ENCODE measurements at regions not wholly inside any gene's neighbourhood (a gene's known extent, or its start where the extent isn't known, plus 50 kb on each side); places are given as distances from the start of the nearest gene placed in this dataset.

DNA sequence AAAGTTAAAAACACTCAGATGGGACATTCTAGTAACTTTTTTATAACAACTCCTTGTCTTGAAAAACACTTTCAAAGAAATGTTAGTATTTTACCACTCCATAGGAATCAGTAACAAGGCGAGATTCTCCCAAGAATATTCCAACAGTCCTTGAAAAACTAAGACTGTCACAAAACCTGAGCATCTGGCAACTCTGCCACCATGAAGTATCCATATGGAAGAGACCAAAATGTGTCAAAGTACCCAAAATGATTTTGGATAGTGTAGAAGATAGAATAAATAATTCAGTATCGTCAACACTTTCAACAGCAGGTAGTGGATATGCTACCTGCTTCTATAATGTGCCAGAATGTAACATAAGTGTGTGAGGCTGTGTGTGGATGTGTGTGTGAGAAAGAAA is 361.8 kb downstream of the ZEB2 start:
- DNase-seq (ENCODE audit: low spot score): no peak

DNA sequence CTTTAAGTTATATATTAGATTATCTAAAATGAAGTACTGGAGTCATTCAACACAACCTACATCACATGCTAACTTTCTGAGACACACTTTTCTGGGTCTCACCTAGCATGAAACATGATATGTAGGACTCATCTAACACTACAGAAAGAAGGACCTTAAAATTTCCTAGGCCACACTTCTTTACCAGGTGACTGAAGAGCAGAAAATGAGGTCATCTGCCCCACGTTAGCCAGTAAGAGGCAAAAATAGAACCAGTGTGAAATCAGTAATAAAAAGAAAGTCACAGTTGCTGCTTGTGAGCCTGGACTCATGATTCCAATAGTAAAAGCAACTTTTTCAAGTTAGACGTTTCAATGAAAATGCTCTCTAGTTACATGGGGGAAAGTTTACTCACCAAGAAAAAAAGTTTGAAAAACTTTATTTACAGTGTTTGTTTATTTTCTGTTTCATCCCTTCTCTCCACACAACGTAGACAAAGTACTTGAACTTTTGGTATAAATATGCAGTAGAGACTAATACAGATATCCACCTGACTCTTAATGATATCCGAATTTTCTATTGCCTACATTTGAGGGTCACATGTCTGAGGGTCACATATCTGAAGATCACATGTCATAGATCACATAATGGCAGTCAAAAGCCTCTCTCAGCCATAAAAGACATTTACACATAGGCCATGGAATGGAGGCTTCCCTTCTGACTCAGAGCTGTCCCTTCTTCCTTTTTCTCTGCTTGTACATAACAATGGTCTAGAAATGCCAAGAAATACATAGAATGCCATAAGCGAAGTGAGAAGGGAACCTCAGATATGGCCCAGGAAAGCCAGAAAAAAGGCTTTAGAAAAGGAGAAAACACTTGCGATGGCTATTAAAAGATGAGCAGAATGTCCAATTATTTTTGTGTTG is 362.9 kb downstream of the ZEB2 start:
- DNase-seq (ENCODE audit: low spot score): no peak

DNA sequence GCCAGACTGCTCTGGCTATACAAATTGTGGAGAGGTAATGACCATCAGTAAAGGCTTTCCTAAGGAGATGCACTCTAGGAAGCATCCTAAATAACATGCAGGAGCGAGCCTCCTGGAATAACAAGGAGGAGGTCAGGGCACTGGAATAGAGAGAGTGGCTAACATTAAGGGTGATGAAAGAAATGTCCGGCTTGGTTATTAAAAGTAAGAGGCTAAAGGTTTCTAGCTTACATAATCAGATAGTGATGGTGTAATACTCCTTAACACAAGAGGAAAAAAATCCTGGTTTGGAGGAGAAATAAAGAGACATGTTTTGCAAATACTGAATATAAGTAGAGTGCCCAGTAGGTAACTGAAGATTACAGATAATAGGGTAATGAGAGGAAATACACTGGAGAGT is 365.7 kb downstream of the ZEB2 start:
- DNase-seq (ENCODE audit: low spot score): no peak

DNA sequence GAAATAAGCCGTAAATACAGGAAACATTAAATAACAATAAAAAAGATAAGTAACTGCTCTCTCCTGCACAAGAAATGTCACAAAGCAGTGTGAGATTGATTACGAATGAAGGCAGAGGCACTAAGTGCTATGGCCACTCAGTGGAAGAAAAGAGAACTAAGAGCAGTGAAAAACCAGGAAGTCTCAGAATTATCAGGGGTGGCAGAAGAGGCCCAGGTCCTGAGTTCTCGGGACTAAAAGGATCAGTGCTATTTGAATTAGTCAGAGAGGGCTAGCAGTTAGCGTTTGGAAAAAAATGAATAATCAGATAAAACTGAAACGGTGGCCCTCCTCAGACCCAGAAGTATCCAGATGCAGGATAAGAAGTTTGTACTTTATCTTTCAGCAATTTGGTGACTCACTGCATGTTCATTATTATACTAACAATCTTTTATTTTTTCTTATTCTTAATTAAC is 367.1 kb downstream of the ZEB2 start:
- no peak for DNase-seq (ENCODE audit: low spot score)

DNA sequence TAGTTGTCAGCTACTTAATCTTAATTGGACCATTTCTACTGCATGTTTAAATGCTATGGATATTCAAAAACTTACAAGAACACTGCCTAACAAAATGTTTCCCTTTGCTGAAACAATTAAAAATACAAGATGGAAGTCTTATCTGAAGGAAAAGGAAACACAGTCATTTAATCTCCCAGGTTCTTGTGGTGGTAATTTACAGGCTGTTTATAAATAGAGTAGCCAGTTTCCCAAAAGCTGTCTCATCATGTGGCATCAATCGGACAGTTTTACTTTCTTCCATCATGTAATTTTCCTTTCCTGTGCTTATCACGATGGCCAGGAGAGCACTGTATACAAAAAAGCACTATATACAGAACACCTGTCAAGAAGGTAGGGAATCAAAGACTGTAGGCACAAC is 368.1 kb downstream of the ZEB2 start:
- no peak for DNase-seq (ENCODE audit: low spot score)

DNA sequence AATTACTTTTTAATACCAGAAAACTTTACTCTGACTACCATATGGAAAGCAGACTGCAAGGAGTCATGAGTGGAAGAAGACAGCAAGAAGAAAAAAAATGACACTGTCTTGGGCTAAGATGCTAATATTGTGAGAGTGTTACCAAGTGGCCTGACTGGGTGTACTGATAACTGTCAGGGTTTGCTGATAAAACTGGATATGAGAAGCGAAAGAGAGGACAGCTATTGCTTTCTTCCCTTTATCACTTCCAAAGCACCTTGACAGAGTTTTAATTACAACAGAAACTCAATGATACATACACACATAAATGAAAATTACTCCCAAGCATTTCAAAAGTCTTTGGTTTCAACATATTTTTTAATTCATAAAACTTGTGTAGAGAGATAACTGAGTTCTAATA is 368.5 kb downstream of the ZEB2 start:
- DNase-seq (ENCODE audit: low spot score): no peak

DNA sequence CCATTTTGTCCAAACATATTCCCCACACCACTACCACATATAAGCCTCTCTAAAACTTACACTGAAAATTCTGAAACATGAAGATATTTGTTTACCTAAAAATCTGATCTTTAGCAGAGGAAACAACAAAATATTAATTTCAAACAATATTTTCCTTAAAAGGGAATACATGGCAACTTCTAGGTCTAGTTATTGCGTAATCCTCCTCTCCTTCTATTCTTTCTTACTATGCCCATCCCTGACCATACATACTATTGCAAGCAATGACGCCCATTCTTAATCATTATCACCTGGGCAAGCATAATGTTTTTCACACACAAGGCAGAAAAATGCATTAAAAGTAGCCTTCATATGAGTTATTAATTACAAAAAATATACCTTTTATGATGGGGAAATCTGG is 372.6 kb downstream of the ZEB2 start:
- DNase-seq (ENCODE audit: low spot score): no peak

DNA sequence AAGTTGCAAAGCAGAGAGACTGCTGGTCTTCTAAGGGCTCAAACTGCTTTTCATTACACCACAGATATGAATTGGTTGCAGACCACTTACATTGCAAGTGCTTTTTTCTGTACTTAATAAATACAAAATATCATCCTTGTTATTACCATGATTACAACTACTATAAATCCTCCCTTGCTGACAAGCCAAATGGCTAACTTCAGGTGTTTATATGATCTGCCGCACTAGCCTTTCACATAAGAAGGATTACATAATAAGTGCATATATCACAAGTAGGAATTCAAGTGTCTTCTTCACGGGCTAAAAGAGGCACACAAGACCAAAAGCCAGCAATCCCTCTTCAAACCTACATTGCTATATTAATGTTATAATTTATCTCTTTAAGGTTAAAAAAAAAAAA is 373.0 kb downstream of the ZEB2 start:
- no peak for DNase-seq (ENCODE audit: low spot score)

DNA sequence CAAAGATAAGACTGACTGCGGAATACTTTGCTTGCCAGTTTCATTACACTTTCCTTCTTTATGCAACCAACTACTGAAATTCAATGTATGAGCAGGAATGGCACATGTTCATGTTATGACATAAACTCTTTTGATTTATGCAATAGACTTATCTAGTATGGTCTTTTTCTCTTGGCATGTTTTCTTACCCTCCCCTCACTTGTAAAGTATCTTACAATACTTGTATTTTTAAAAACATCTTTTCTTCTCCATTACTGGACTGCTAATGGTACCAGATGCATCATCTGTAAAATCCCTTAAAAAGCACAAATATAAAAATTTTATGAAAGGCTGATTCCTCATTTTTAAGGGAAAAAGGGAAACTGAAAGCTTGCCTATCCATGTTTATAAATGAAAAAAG is 373.8 kb downstream of the ZEB2 start:
- DNase-seq (ENCODE audit: low spot score): no peak

DNA sequence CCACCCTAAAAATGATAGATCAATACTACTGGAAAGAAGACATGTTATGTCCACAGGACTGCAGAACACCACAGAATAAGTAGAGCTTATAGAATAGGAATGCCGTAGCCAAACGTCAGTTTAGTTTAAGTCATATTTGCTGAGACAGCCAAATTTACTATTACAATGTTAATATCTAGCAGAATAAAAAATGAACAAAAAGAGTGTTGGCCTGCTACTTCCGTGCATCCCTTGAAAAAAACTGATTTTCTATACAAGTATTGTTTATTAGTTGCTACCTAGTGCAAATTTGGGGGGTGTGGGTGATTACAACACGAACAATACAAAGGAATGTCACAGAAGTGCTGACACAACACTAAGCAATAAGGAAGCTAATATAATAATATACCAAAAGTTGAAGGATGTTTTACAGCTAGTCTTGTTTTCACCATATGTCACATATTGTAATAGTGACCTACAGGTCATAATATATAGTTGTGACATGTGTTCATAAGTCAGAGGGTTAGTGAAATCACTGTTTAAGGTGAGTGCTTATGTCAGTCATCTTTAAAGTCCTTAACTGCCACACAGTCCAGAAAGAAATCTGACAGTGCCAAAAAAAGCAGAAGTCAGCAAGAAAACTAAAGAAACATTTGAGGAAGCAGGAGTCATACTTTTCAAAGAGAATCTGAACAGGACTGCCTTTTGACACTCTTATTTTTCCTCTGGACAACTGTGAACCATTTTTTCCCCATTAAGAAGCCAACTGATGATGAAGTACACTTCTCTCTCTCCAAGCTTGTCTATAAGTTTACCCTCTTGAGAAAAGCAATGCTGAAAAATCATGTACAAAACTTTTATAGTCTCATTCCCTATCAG is 376.4 kb downstream of the ZEB2 start:
- DNase-seq (ENCODE audit: low spot score): no peak

DNA sequence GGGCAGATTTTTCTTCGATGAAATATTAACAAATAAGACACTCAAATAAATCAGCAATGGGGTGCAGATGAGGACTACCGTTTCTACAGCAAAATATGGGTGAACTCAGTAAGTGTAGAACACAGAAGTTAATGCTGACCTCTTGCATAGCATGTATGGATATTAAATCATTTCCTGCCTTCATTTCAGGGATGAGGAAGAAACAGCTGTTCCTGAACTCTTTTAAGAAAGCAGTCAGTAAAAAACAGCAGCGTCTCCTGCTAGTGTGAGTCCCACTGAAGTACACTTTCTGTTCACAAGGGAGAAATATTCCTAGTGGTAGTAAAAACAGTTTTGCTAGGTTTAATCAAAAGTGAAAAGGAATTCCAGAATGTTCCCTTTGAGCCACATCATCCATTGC is 379.0 kb downstream of the ZEB2 start:
- DNase-seq (ENCODE audit: low spot score): no peak

DNA sequence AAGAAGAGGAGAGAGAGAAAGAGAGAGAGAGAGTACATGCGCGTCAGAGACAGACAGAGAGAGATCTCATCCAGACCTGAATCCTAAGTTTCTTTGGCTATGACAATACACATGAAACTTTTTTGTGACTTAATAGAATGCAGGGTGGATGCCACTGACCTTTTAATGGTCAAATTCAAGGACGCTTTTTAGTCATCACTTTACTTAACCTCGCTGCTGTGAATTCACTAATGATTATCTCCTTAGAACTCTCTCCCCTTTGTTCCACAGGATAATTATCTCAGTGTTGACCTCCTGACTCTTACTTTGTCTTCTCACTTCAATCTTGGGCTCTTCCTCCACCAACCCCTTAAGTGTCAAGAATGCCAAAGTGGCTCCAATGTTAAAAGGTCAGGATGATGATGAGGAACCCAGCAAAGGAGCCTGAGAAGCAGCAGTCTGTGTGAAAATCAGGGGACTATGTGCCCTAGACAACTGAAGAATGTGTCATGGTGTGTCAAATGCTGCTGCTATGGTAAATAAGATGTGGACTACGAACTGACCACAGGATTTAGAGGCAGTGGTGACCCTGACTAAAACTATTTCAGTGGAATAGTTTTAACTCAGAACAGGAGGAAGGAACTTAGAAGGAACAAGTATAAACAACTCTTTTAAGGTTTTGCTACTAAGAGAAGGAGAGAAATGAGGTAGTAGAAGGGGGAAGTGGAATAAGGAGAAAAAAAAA is 382.1 kb downstream of the ZEB2 start:
- DNase-seq (ENCODE audit: low spot score): no peak

DNA sequence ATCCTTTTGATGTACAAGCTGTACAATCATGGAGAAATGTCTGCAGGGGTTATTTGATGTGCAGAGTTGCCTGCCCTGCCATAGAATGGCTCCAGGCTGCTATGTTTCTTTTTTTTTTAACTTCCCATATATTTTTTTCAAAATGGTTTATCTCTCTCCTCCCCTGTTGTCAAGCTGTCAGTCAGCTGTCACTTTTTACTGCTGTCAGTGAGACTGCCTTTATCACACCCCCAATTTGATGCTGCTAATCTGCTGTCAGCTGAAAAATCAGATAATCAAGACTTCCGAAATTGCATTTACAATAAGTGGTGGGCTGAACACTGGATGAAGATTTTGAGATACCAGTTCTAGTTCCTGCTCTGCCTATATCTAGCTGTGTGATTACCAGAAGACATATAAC is 382.6 kb downstream of the ZEB2 start:
- no peak for DNase-seq (ENCODE audit: low spot score)

DNA sequence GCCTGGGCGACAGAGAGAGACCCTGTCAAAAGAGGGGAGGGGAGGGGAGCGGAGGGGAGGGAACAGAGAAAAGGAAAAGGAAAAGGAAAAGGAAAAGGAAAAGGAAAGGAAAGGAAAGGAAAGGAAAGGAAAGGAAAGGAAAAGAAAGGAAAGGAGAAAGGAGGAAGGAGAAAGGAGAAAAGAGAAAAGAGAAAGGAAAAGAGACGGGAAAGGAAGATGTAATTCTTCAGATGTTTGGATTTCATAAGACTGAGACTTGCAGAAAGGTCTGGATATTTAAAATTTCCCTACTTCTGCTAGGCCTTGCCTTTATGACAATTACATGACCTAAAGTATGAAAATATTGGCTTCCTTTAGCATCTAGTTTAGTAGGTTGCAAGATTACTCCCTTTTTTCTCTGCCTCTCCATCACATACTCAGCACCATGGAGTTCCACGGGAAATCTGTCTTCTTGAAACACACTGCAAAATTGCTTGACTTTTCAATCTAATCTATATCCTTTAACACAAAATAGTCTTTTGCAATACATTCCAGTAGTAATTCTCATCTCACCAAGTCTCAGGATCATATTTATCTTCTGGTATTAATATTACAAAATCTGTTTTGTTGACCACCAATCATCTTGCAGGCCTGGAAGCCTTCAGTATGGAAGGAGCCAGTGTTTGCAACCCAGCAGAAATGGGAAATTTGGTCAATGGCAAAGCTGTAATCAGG is 383.5 kb downstream of the ZEB2 start:
- no peak for DNase-seq (ENCODE audit: low spot score)

DNA sequence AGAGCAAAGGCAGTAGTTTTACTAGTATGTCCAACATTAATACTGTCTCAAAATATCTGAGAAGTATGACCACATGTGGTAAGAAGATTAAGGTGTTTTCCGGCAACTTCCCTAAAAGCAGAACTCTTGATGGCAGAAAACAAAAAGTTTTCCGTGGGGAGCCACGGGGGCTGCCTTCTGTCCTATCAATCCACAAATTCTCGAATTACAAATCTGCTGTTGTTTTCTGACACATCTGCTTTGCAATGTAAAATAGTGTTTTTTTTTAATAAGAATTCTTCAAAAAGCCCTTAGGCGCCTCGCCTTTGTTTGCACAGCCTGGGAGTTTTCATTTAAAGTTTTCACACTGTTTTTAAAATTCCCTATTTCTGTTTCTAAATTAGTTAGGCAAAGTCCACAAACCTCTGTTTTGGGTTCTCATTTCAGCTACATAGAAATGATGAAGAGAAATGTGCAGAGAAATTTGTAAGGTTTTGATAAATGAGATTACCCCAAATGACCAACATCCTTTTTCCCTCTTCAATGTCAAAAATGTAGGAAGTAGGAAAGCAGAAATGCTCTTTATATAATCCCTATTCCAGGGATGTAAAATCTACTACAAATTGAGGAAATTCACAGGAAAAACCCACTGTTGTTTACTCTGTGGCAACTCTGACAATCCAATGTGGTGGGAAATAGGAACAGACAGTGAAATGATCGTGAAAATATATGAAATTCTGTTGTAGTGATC is 385.8 kb downstream of the ZEB2 start:
- DNase-seq (ENCODE audit: low spot score): no peak

DNA sequence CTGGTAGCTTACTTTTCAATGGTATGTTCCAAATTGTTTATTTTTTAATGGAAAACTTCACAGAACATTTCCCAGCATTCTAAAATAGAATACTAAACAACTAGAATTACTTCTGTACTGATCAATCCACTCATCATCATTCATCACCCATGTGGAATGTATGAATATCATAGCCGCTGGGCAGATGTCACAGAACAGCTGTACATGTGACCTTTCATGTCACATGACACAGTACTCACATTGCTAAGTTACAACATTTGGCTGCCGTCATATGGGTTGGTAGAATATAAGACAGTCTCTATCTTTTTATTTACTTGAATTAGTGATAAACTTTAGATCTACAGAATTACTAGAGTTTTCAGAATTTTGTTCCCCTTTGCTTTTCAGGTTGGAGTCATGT is 387.6 kb downstream of the ZEB2 start:
- no peak for DNase-seq (ENCODE audit: low spot score)

DNA sequence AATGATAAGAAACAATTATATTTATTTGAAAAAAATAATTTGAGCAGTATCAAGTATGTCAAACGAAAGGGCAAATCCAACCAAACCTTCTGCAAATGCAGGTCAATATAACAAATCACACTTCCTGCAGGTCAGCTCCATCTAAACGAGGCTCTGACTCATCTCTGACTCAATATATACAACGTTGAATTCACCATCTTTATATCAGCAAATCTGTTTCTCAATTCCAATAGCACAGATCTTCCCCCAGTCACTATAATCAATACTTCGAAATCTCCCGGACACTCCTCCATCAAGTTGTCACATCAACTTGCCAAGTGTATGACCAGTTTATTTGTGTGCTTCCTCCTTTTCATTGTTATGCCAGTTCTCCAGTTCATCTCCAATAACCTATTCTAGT is 388.9 kb downstream of the ZEB2 start:
- no peak for DNase-seq (ENCODE audit: low spot score)

DNA sequence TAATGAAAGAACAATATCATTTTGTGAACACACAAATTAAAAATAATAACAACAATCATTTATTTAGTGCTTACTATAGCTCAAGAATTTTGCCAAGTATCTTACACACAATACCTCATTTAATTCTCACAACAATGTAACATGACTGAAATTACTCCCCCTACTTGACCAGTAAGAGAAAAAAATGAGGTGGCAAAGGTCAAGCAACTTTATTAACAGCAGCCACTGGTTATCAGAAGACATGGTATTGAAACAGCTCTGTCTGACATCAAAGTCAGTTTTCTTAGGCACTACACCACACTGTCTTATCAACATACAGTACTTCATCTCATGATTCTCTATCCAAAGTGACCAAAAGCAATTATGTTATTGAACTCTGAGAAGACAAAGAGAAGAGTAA is 389.4 kb downstream of the ZEB2 start:
- no peak for DNase-seq (ENCODE audit: low spot score)

DNA sequence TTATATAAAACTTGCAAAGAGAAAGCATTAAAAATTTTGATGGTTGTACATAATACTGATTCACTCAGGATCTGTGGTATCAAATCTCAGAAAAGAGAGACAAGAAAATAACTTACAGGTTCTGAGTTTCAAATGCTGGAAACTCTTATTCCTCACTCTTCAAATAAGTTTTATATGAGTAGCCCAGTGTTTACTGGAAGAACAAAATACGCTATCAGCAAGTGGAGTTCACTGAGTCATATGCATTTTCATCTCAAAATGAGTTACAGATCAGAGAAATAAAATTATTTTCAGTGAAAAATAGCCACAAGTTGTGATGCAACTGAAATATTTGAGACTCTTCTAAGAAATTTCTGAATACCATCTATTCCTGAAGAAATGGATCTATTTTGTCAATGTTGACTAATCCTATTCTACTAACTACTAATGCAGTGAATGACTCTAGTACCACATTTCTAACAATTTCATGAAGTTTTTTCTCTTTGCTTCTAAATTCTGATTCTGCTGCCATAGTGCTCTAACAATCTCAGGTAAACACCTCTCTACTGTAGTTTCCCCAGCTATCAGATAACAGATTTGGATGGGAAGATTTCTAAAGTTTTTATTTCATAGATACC is 391.7 kb downstream of the ZEB2 start:
- DNase-seq (ENCODE audit: low spot score): no peak

DNA sequence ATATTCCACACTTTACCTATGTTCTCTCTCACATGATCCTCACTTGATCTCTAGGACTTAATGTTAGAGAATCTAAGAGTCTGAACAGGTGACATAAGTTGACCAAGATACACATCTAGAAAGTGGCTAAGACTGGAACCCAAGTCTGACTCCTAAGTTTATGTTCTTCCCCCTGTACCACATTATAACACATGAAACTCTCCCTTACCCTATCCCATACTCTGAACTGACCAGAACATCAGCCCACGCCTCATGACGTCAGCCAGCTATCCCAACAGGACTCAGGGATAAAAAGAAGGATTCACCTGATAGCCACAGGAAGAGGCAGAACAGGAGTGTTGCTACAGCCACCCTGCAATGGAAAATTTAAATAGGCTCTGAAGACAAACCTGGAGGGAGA is 392.2 kb downstream of the ZEB2 start:
- no peak for DNase-seq (ENCODE audit: low spot score)
